Naive thymus-derived CD4-positive, alpha-beta T cell (primary cell): ENCODE measurements at regions not wholly inside any gene's neighbourhood (a gene's known extent, or its start where the extent isn't known, plus 50 kb on each side); places are given as distances from the start of the nearest gene placed in this dataset.
"Not testable (repeated sequence)": the region's sequence is repeated elsewhere in the genome, so short reads cannot be mapped to it uniquely, and the experiment has no call there.

Experiments
- ATAC-seq: fragments of 150-1000 bp; cut with Tn5 transposase; 2 replicates; pipeline ENCODE4 v1.10.0; 2021; ENCODE audit warnings: mild to moderate bottlenecking, moderate library complexity
- CTCF ChIA-PET: fragments of 350-600 bp; sonication (Branson Sonifier 250); formaldehyde crosslinking; loops from one replicate; lab custom pipeline; 2021; ENCODE audit warnings: antibody characterized with exemption; lab: Charles Lee
- POLR2A ChIA-PET: fragments of 350-600 bp; sonication (Branson Sonifier 250); formaldehyde crosslinking; loops from one replicate; lab custom pipeline; 2021; ENCODE audit warnings: antibody characterized with exemption, inconsistent platforms; lab: Charles Lee
- DNase-seq, 9 donors: peaks; one replicate each; pipeline versions ENCODE4 v3.0.0 to v3.0.0-alpha.2; 2020 to 2022; ENCODE audit warnings: mixed read lengths in 1 of 9
- H3K27ac ChIP-seq: one replicate; pipeline ENCODE4 v1.7.0; 2013; ENCODE audit warnings: mild to moderate bottlenecking, low read depth, low read length, moderate library complexity
- H3K27me3 ChIP-seq, 2 donors: one replicate each; pipeline ENCODE4 v1.7.0; 2013; ENCODE audit warnings: low read length in 2 of 2, mild to moderate bottlenecking in 2 of 2, moderate library complexity in 2 of 2; ENCODE audit not compliant: control insufficient read depth in 2 of 2, insufficient read depth in 2 of 2
- H3K36me3 ChIP-seq, 3 experiments: 1 replicate in 2 of 3; 2 replicates in 1 of 3; pipeline ENCODE4 v1.7.0; 2013; ENCODE audit warnings: low read length in 3 of 3, mild to moderate bottlenecking in 3 of 3, moderate library complexity in 1 of 3; ENCODE audit not compliant: insufficient read depth in 3 of 3, control insufficient read depth in 2 of 3
- H3K4me1 ChIP-seq, 2 donors: one replicate each; pipeline ENCODE4 v1.7.0; 2013; ENCODE audit warnings: low read length in 2 of 2, mild to moderate bottlenecking in 2 of 2, moderate library complexity in 1 of 2; ENCODE audit not compliant: control insufficient read depth in 2 of 2, insufficient read depth in 2 of 2
- H3K4me3 ChIP-seq: 2 replicates; pipeline ENCODE4 v1.7.0; 2013; ENCODE audit warnings: mild to moderate bottlenecking, low read length
- H3K9me3 ChIP-seq, 3 experiments: 1 replicate in 2 of 3; 2 replicates in 1 of 3; pipeline ENCODE4 v1.7.0; 2013; ENCODE audit warnings: low read length in 3 of 3; ENCODE audit not compliant: control insufficient read depth in 2 of 3
- H3K27ac Mint-ChIP-seq, 9 donors: one replicate each; pipeline ENCODE4 v1.8.0; 2020 to 2022; ENCODE audit warnings: mixed read lengths in 9 of 9, mild to moderate bottlenecking in 8 of 9, moderate library complexity in 5 of 9, inconsistent platforms in 2 of 9
- H3K27me3 Mint-ChIP-seq, 5 donors: one replicate each; pipeline ENCODE4 v1.8.0; 2021 to 2022; ENCODE audit warnings: mixed read lengths in 5 of 5, mild to moderate bottlenecking in 1 of 5
- H3K36me3 Mint-ChIP-seq, 5 donors: one replicate each; pipeline ENCODE4 v1.8.0; 2020 to 2022; ENCODE audit warnings: mixed read lengths in 5 of 5, mild to moderate bottlenecking in 3 of 5, inconsistent platforms in 1 of 5
- H3K4me1 Mint-ChIP-seq, 7 donors: one replicate each; pipeline ENCODE4 v1.8.0; 2020 to 2022; ENCODE audit warnings: mixed read lengths in 7 of 7, mild to moderate bottlenecking in 3 of 7, inconsistent platforms in 1 of 7
- H3K4me3 Mint-ChIP-seq, 10 donors: one replicate each; pipeline ENCODE4 v1.8.0; 2020 to 2022; ENCODE audit warnings: mild to moderate bottlenecking in 10 of 10, mixed read lengths in 10 of 10, moderate library complexity in 6 of 10, inconsistent platforms in 2 of 10
- H3K9me3 Mint-ChIP-seq, 11 donors: one replicate each; pipeline ENCODE4 v1.8.0; 2020 to 2022; ENCODE audit warnings: mixed read lengths in 11 of 11, mild to moderate bottlenecking in 4 of 11, inconsistent platforms in 1 of 11, moderate library complexity in 1 of 11
- intact Hi-C, 2 donors: fragments of 100-400 bp; cut with micrococcal nuclease; formaldehyde crosslinking; loops; one replicate each; pipeline ENCODE4 v1.15.1; 2023

GRCh38 chr14:37826869-37827268 lies 231.4 kb downstream of the TTC6 start:
- POLR2A ChIA-PET, result no interaction called here
- Histone ChIP-seq H3K27ac (no peak overlapping the region), H3K27me3 (no peaks in the 10 kb centered on the region), H3K4me1 (no peaks in the 10 kb centered on the region), H3K4me3 (no peak overlapping the region), H3K36me3 (no peaks in the 10 kb centered on the region), H3K9me3 (no peaks in the 10 kb centered on the region)
- H3K4me1 Mint-ChIP-seq, result no peaks in the 10 kb centered on the region
- DNase-seq (no peak), ATAC-seq (no peak)
- H3K27ac Mint-ChIP-seq, result no peak overlapping the region
- H3K36me3 Mint-ChIP-seq, result no peaks in the 10 kb centered on the region
- no peak overlapping the region for H3K4me3 Mint-ChIP-seq
- peaks cover 0 to 22% (median 14%) of the 10 kb centered on the region in 11 donors for H3K9me3 Mint-ChIP-seq
- intact Hi-C loops, result no loop called here
- H3K27me3 Mint-ChIP-seq, result no peaks in the 10 kb centered on the region
- CTCF ChIA-PET, result no interaction called here

GRCh38 chr14:37830271-37830670 lies 234.8 kb downstream of the TTC6 start:
- Mint-ChIP-seq H3K36me3 (no peaks in the 10 kb centered on the region), H3K27me3 (no peaks in the 10 kb centered on the region), H3K27ac (no peak overlapping the region), H3K9me3 (peaks cover 0 to 55% (median 29%) of the 10 kb centered on the region in 11 donors), H3K4me3 (no peak overlapping the region), H3K4me1 (no peaks in the 10 kb centered on the region)
- intact Hi-C loops, result no loop called here
- no peaks in the 10 kb centered on the region for H3K4me1 ChIP-seq
- no peaks in the 10 kb centered on the region for H3K27me3 ChIP-seq
- ATAC-seq (no peak), DNase-seq (no peak)
- POLR2A ChIA-PET, result no interaction called here
- H3K4me3 ChIP-seq, result no peak overlapping the region
- CTCF ChIA-PET, result no interaction called here
- H3K9me3 ChIP-seq, result peaks cover 0 to 10% (median 0%) of the 10 kb centered on the region in 3 experiments
- no peaks in the 10 kb centered on the region for H3K36me3 ChIP-seq
- H3K27ac ChIP-seq, result no peak overlapping the region

GRCh38 chr14:37834275-37834674 lies 238.8 kb downstream of the TTC6 start:
- Mint-ChIP-seq H3K27me3 (no peaks in the 10 kb centered on the region), H3K27ac (no peak overlapping the region), H3K4me3 (no peak overlapping the region), H3K36me3 (peaks cover 0 to 4% (median 0%) of the 10 kb centered on the region in 5 donors), H3K4me1 (no peaks in the 10 kb centered on the region), H3K9me3 (peaks cover 7 to 76% (median 38%) of the 10 kb centered on the region in 11 donors)
- Histone ChIP-seq H3K27ac (no peak overlapping the region), H3K27me3 (no peaks in the 10 kb centered on the region), H3K4me1 (no peaks in the 10 kb centered on the region), H3K36me3 (no peaks in the 10 kb centered on the region), H3K4me3 (no peak overlapping the region), H3K9me3 (peaks cover 0 to 10% (median 0%) of the 10 kb centered on the region in 3 experiments)
- no peak for DNase-seq
- ChIA-PET POLR2A (no interaction called here), CTCF (no interaction called here)
- intact Hi-C loops, result no loop called here
- ATAC-seq, result no peak

GRCh38 chr14:37838778-37839177 lies 243.3 kb downstream of the TTC6 start:
- peaks cover 6 to 50% (median 24%) of the 10 kb centered on the region in 11 donors for H3K9me3 Mint-ChIP-seq
- POLR2A ChIA-PET, CTCF ChIA-PET, H3K4me1 ChIP-seq, H3K27ac Mint-ChIP-seq, ATAC-seq, DNase-seq, H3K4me3 Mint-ChIP-seq, H3K36me3 ChIP-seq, H3K27me3 Mint-ChIP-seq, H3K4me3 ChIP-seq, intact Hi-C loops, H3K27me3 ChIP-seq, H3K4me1 Mint-ChIP-seq, H3K9me3 ChIP-seq, H3K27ac ChIP-seq, H3K36me3 Mint-ChIP-seq: not testable (repeated sequence)

- H3K4me1 ChIP-seq, POLR2A ChIA-PET, intact Hi-C loops: not testable (repeated sequence)
Observed at GRCh38 chr14:37841039-37841438, 245.6 kb downstream of the TTC6 start.

GRCh38 chr14:37842106-37842505 lies 246.7 kb downstream of the TTC6 start:
- Histone ChIP-seq H3K4me3 (no peak overlapping the region), H3K27me3 (no peaks in the 10 kb centered on the region), H3K4me1 (no peaks in the 10 kb centered on the region), H3K36me3 (no peaks in the 10 kb centered on the region), H3K9me3 (no peaks in the 10 kb centered on the region), H3K27ac (no peak overlapping the region)
- no peaks in the 10 kb centered on the region for H3K36me3 Mint-ChIP-seq
- H3K27ac Mint-ChIP-seq, result no peak overlapping the region
- ATAC-seq (no peak), DNase-seq (no peak)
- H3K27me3 Mint-ChIP-seq, result peaks cover 0 to 18% (median 5%) of the 10 kb centered on the region in 5 donors
- ChIA-PET CTCF (no interaction called here), POLR2A (no interaction called here)
- no peak overlapping the region for H3K4me3 Mint-ChIP-seq
- intact Hi-C loops, result no loop called here
- no peaks in the 10 kb centered on the region for H3K4me1 Mint-ChIP-seq
- peaks cover 0 to 26% (median 7%) of the 10 kb centered on the region in 11 donors for H3K9me3 Mint-ChIP-seq

More at GRCh38 chr14:37841039-37841438, 245.6 kb downstream of the TTC6 start:
- Mint-ChIP-seq H3K27me3 (peaks cover 0 to 18% (median under 1%) of the 10 kb centered on the region in 5 donors), H3K9me3 (peaks cover 2 to 28% (median 9%) of the 10 kb centered on the region in 11 donors)
- H3K27ac ChIP-seq, H3K9me3 ChIP-seq, ATAC-seq, H3K27ac Mint-ChIP-seq, DNase-seq, H3K36me3 Mint-ChIP-seq, H3K4me3 Mint-ChIP-seq, H3K4me1 Mint-ChIP-seq, H3K27me3 ChIP-seq, CTCF ChIA-PET, H3K4me3 ChIP-seq, H3K36me3 ChIP-seq: not testable (repeated sequence)

GRCh38 chr14:37843954-37844607 lies 248.7 kb downstream of the TTC6 start:
- no peaks in the 10 kb centered on the region for H3K27me3 ChIP-seq
- H3K4me1 ChIP-seq, result no peaks in the 10 kb centered on the region
- ChIA-PET CTCF (no interaction called here), POLR2A (no interaction called here)
- Mint-ChIP-seq H3K27ac (no peak overlapping the region), H3K9me3 (peaks cover 0 to 16% (median 5%) of the 10 kb centered on the region in 11 donors), H3K27me3 (peaks cover 0 to 23% (median 7%) of the 10 kb centered on the region in 5 donors), H3K4me3 (no peak overlapping the region), H3K36me3 (no peaks in the 10 kb centered on the region), H3K4me1 (no peaks in the 10 kb centered on the region)
- H3K9me3 ChIP-seq, result no peaks in the 10 kb centered on the region
- H3K4me3 ChIP-seq, result no peak overlapping the region
- intact Hi-C loops, result no loop called here
- H3K27ac ChIP-seq, result no peak overlapping the region
- DNase-seq, result no peak
- ATAC-seq, result no peak
- no peaks in the 10 kb centered on the region for H3K36me3 ChIP-seq
